H1 (cell line): ENCODE measurements at regions not wholly inside any gene's neighbourhood (a gene's known extent, or its start where the extent isn't known, plus 50 kb on each side); places are given as distances from the start of the nearest gene placed in this dataset.

Source experiments
- CTCF ChIA-PET: fragments of 300-600 bp; sonication (Branson Sonifier 250); formaldehyde crosslinking; loops from one replicate; lab custom pipeline; 2021; ENCODE audit not compliant: partially characterized antibody; lab: Charles Lee
- POLR2A ChIA-PET: fragments of 300-600 bp; sonication (Branson Sonifier 250); formaldehyde crosslinking; loops from one replicate; lab custom pipeline; 2021; ENCODE audit warnings: inconsistent platforms; ENCODE audit not compliant: partially characterized antibody; lab: Charles Lee
- DNase-seq, 2 experiments: peaks; one replicate each; pipeline versions ENCODE4 v3.0.0 to v3.0.0-alpha.2; 2010 to 2022; ENCODE audit warnings: low spot score in 2 of 2, low read depth in 1 of 2, mixed read lengths in 1 of 2
- FAIRE-seq: peaks from 2 replicates; lab custom pipeline; 2011; peaks lifted over from hg19 to GRCh38; lab: Jason Lieb, UNC
- H2AFZ ChIP-seq: 2 replicates; pipeline ENCODE4 v1.8.1; 2012; ENCODE audit warnings: low read length, inconsistent platforms
- H2AK5ac ChIP-seq: 2 replicates; pipeline ENCODE4 v1.6.1; 2013; ENCODE audit warnings: low read depth, low read length
- H2BK120ac ChIP-seq: replicated peaks from 2 replicates; pipeline ENCODE3; 2013; ENCODE audit warnings: low read depth, low read length, inconsistent platforms
- H2BK12ac ChIP-seq: 2 replicates; pipeline ENCODE4 v1.6.1; 2013; ENCODE audit warnings: low read depth, low read length
- H2BK15ac ChIP-seq: 2 replicates; pipeline ENCODE4 v1.6.1; 2013; ENCODE audit warnings: low read length
- H2BK20ac ChIP-seq: 2 replicates; pipeline ENCODE4 v1.6.1; 2013; ENCODE audit warnings: low read length
- H2BK5ac ChIP-seq: 2 replicates; pipeline ENCODE4 v1.6.1; 2013; ENCODE audit warnings: low read depth, low read length
- H3K14ac ChIP-seq: 2 replicates; pipeline ENCODE4 v1.6.1; 2013; ENCODE audit warnings: inconsistent platforms; ENCODE audit not compliant: insufficient read length
- H3K18ac ChIP-seq: 2 replicates; pipeline ENCODE4 v1.6.1; 2013; ENCODE audit warnings: low read length; ENCODE audit errors: extremely low read depth
- H3K23ac ChIP-seq: 2 replicates; pipeline ENCODE4 v1.6.1; 2013; ENCODE audit warnings: inconsistent platforms; ENCODE audit not compliant: insufficient read length
- H3K23me2 ChIP-seq: 2 replicates; pipeline ENCODE4 v1.6.1; 2013; ENCODE audit warnings: low read depth, low read length
- H3K27ac ChIP-seq: 2 replicates; pipeline ENCODE4 v1.6.1; 2011; ENCODE audit warnings: low read depth, low read length, inconsistent platforms
- H3K27me3 ChIP-seq, 4 experiments: replicated peaks in 1 of 4; 1 replicate in 1 of 4; 2 replicates in 3 of 4; pipeline versions ENCODE4 v1.6.1 to v1.8.1; 2011 to 2013; ENCODE audit warnings: low read length in 3 of 4, mild to moderate bottlenecking in 3 of 4, inconsistent platforms in 2 of 4, mixed read lengths in 2 of 4, moderate library complexity in 1 of 4; ENCODE audit not compliant: control insufficient read depth in 3 of 4, insufficient read depth in 3 of 4; ENCODE audit errors: extremely low read depth in 1 of 4
- H3K36me3 ChIP-seq, 4 experiments: 2 replicates each; pipeline versions ENCODE4 v1.6.1 to v1.8.1; 2011 to 2013; ENCODE audit warnings: mild to moderate bottlenecking in 4 of 4, low read length in 3 of 4, moderate library complexity in 2 of 4, control low read depth in 1 of 4, inconsistent platforms in 1 of 4; ENCODE audit not compliant: insufficient read depth in 4 of 4, control insufficient read depth in 2 of 4
- H3K4ac ChIP-seq: replicated peaks from 2 replicates; pipeline ENCODE3; 2013; ENCODE audit warnings: low read length, low read depth, mixed read lengths, inconsistent platforms; ENCODE audit not compliant: insufficient read length
- H3K4me1 ChIP-seq, 4 experiments: replicated peaks in 1 of 4; 1 replicate in 1 of 4; 2 replicates in 3 of 4; pipeline versions ENCODE4 v1.6.1 to v1.8.1; 2011 to 2013; ENCODE audit warnings: low read length in 3 of 4, inconsistent platforms in 2 of 4, mixed read lengths in 1 of 4; ENCODE audit not compliant: insufficient read depth in 4 of 4, control insufficient read depth in 3 of 4
- H3K4me2 ChIP-seq, 2 experiments: 2 replicates each; pipeline versions ENCODE4 v1.6.1 to v1.8.1; 2011 to 2013; ENCODE audit warnings: low read depth in 2 of 2, low read length in 2 of 2, control low read depth in 1 of 2, inconsistent platforms in 1 of 2, mild to moderate bottlenecking in 1 of 2; ENCODE audit not compliant: insufficient read depth in 1 of 2
- H3K4me3 ChIP-seq, 4 experiments: fragments of 200-600, 300-600 bp in 1 of 4; sonication (generic), shearing (Covaris generic), sonication (Bioruptor Twin) in 1 of 4; 2 replicates each; pipeline versions ENCODE4 v1.5.1 to v1.8.1; 2011 to 2016; ENCODE audit warnings: low read length in 4 of 4, low read depth in 3 of 4, control low read depth in 2 of 4, inconsistent platforms in 2 of 4, mild to moderate bottlenecking in 2 of 4, mixed read lengths in 1 of 4, moderate library complexity in 1 of 4; ENCODE audit not compliant: insufficient read depth in 2 of 4; ENCODE audit errors: extremely low read depth in 1 of 4
- H3K56ac ChIP-seq: replicated peaks from 2 replicates; pipeline ENCODE3; 2013; ENCODE audit warnings: low read depth, mild to moderate bottlenecking, mixed read lengths, low read length, inconsistent platforms; ENCODE audit not compliant: insufficient read length
- H3K79me1 ChIP-seq: 2 replicates; pipeline ENCODE4 v1.6.1; 2013; ENCODE audit warnings: low read depth, low read length, control low read depth
- H3K79me2 ChIP-seq, 2 experiments: 2 replicates each; pipeline versions ENCODE4 v1.6.1 to v1.8.1; 2012 to 2013; ENCODE audit warnings: low read length in 2 of 2, mild to moderate bottlenecking in 2 of 2, inconsistent platforms in 1 of 2; ENCODE audit not compliant: insufficient read depth in 2 of 2, control insufficient read depth in 1 of 2
- H3K9ac ChIP-seq, 4 experiments: replicated peaks in 1 of 4; 1 replicate in 1 of 4; 2 replicates in 3 of 4; pipeline versions ENCODE4 v1.6.1 to v1.8.1; 2011 to 2013; ENCODE audit warnings: low read depth in 3 of 4, low read length in 3 of 4, control low read depth in 2 of 4, mild to moderate bottlenecking in 2 of 4, moderate library complexity in 2 of 4, inconsistent platforms in 1 of 4; ENCODE audit errors: extremely low read depth in 1 of 4
- H3K9me3 ChIP-seq, 2 experiments: 2 replicates each; pipeline versions ENCODE4 v1.6.1 to v1.8.1; 2012 to 2013; ENCODE audit warnings: mild to moderate bottlenecking in 2 of 2, moderate library complexity in 2 of 2, control low read depth in 1 of 2, inconsistent platforms in 1 of 2, low read depth in 1 of 2, low read length in 1 of 2, mixed read lengths in 1 of 2; ENCODE audit not compliant: insufficient read depth in 2 of 2
- H4K20me1 ChIP-seq, 2 experiments: replicated peaks in 1 of 2; 2 replicates each; pipeline versions ENCODE3 to v1.8.1; 2011 to 2013; ENCODE audit warnings: inconsistent platforms in 2 of 2, low read length in 2 of 2, mild to moderate bottlenecking in 1 of 2; ENCODE audit not compliant: insufficient read depth in 2 of 2, control insufficient read depth in 1 of 2
- H4K5ac ChIP-seq: 2 replicates; pipeline ENCODE4 v1.6.1; 2013; ENCODE audit warnings: low read length, low read depth, mixed read lengths, inconsistent platforms; ENCODE audit not compliant: insufficient read length
- H4K8ac ChIP-seq: 2 replicates; pipeline ENCODE4 v1.8.0; 2013; ENCODE audit warnings: mild to moderate bottlenecking, moderate library complexity, low read length, inconsistent platforms; ENCODE audit not compliant: insufficient read depth; ENCODE audit errors: extremely low read depth
- H4K91ac ChIP-seq: replicated peaks from 2 replicates; pipeline ENCODE3; 2013; ENCODE audit warnings: low read length, mixed read lengths, inconsistent platforms; ENCODE audit not compliant: insufficient read length
- POU5F1 ChIP-seq: IDR thresholded peaks from 2 replicates; pipeline ENCODE4 v1.6.1; 2011; ENCODE audit warnings: low read depth, mild to moderate bottlenecking, low read length, moderate library complexity
- TBP ChIP-seq: IDR thresholded peaks from 2 replicates; pipeline ENCODE4 v1.6.1; 2011; ENCODE audit warnings: low read depth, low read length, improper control_type of control experiment
- WGBS, 2 experiments: shearing (Covaris generic) in 1 of 2; methylation state at CpG; one replicate each; pipeline versions ENCODE4 v1.1.6 to v1.1.7; 2013 to 2015; ENCODE audit warnings: low lambda C conversion rate in 2 of 2, mixed read lengths in 2 of 2, inconsistent platforms in 1 of 2, low coverage in 1 of 2, missing lambda C conversion rate in 1 of 2; ENCODE audit not compliant: insufficient replicate concordance in 2 of 2, insufficient coverage in 1 of 2, insufficient read length in 1 of 2; ENCODE audit errors: extremely low coverage in 1 of 2, missing lambda C conversion rate in 1 of 2; 5-methylcytosine and 5-hydroxymethylcytosine counted together

DNA sequence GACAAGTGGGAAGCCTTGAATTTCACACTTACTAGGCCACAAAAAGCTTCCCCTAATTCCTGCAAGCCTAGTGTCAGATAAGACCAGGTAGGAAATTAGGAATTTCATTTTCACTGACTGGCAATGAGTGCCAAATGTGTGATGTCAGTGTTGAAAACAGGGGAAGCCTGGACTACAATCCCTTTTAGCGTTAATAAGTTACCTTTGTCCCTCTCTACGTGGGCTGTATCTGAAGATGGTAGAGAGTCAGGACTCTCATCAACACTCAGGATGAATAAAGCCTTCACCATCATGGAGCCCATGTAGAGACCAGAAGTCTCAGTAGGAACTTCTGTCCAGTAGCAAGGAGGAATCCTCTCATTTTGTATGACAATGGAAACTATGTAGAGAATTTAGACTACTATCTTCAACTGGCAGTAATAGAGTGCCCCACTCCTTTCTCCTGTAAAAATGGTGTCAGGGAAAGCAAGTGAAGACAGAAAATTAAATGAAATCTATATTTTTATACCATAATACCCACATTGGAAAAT lies 324.1 kb upstream of the KLHL1 start:
- Histone ChIP-seq H2BK20ac (peak overlapping the region; percentile 63; the same call in 1 of the 2 replicates), H3K56ac (no peak overlapping the region), H3K4ac (no peak overlapping the region), H3K23ac (no peak overlapping the region), H3K4me2 (peak overlapping the region; percentile 40 to 42), H4K8ac (no peak overlapping the region), H3K27me3 (peaks cover 0 to 1% (median 0%) of the 10 kb centered on the region in 4 experiments; a peak in 1 of 7 replicates), H3K36me3 (no peaks in the 10 kb centered on the region), H3K79me2 (no peaks in the 10 kb centered on the region), H3K23me2 (no peaks in the 10 kb centered on the region), H3K14ac (no peak overlapping the region), H2BK15ac (no peak overlapping the region), H2AFZ (peak overlapping the region; percentile 86; the same call in 1 of the 2 replicates), H2BK12ac (peak overlapping the region; percentile 60; the same call in 1 of the 2 replicates), H4K5ac (peak overlapping the region; percentile 86), H3K4me1 (peaks cover 0 to 6% (median 1%) of the 10 kb centered on the region in 4 experiments; a peak in 1 of 7 replicates), H3K27ac (no peak overlapping the region), H3K9me3 (no peaks in the 10 kb centered on the region), H3K79me1 (no peaks in the 10 kb centered on the region), H2AK5ac (no peak overlapping the region), H3K4me3 (no peak overlapping the region; a peak in 1 of 8 replicates), H3K18ac (no peak overlapping the region; the same call in 1 of the 2 replicates), H3K9ac (no peak overlapping the region), H4K20me1 (no peaks in the 10 kb centered on the region), H2BK5ac (peak overlapping the region; percentile 55; the same call in 1 of the 2 replicates), H2BK120ac (peak overlapping the region; percentile 30), H4K91ac (peak overlapping the region; percentile 12)
- DNase-seq, result no peak
- CTCF ChIA-PET, result no interaction called here
- 35% methylated on average over 2 of the region's 2 CpGs; no CpG with 5 or more reads in 1 of the 2 experiments for WGBS, 2 experiments
- FAIRE-seq, result peak; percentile 79
- POLR2A ChIA-PET, result interaction anchor here (1.2 to 2.1 kb wide), 2 partner anchors 9 to 25 kb away, joined by 3 to 14 read pairs; no protein-coding TSS in a partner anchor
- 0 out of 2 replicates have a peak, but pooled peaks have one; percentile 48 for TF ChIP-seq POU5F1
- TF ChIP-seq TBP, result no peak
